HG03457 (cell line): ENCODE measurements at regions not wholly inside any gene's neighbourhood (a gene's known extent, or its start where the extent isn't known, plus 50 kb on each side); places are given as distances from the start of the nearest gene placed in this dataset.

Experiments used
- ATAC-seq: cut with Tn5 transposase; IDR thresholded peaks from one replicate; pipeline ENCODE4 v1.9.1; 2021; ENCODE audit warnings: moderate number of reproducible peaks; ENCODE audit not compliant: unreplicated experiment

- ATAC-seq = no peak
Observed at GRCh38 chr6:140867336-140867735, 1265.4 kb upstream of the GJE1 start.

- ATAC-seq = no peak
Observed at GRCh38 chr6:140858381-140858971, 1274.2 kb upstream of the GJE1 start.

- no peak for ATAC-seq
Observed at GRCh38 chr6:140857739-140858380, 1274.9 kb upstream of the GJE1 start.

- no peak for ATAC-seq
Observed at GRCh38 chr6:140855520-140855919, 1277.2 kb upstream of the GJE1 start.

GRCh38 chr6:140854318-140854717 is 1278.4 kb upstream of the GJE1 start:
- ATAC-seq = no peak

GRCh38 chr6:140850438-140850837 is 1282.3 kb upstream of the GJE1 start:
- ATAC-seq = no peak

GRCh38 chr6:140849456-140849855 is 1283.3 kb upstream of the GJE1 start:
- ATAC-seq = no peak

GRCh38 chr6:140847262-140847645 is 1285.5 kb upstream of the GJE1 start:
- ATAC-seq = no peak

GRCh38 chr6:140846503-140847261 is 1286.0 kb upstream of the GJE1 start:
- ATAC-seq = no peak

GRCh38 chr6:140845701-140846100 is 1287.0 kb upstream of the GJE1 start:
- no peak for ATAC-seq

GRCh38 chr6:140844167-140844566 is 1288.6 kb upstream of the GJE1 start:
- ATAC-seq = no peak

- ATAC-seq = no peak
Observed at GRCh38 chr6:140833408-140833807, 1299.3 kb upstream of the GJE1 start.

- ATAC-seq = no peak
Observed at GRCh38 chr6:140830666-140831065, 1302.1 kb upstream of the GJE1 start.

- ATAC-seq = no peak
Observed at GRCh38 chr6:140828856-140829255, 1303.9 kb upstream of the GJE1 start.

- ATAC-seq = no peak
Observed at GRCh38 chr6:140827593-140827992, 1305.1 kb upstream of the GJE1 start.

- ATAC-seq = no peak
Observed at GRCh38 chr6:140825731-140826130, 1307.0 kb upstream of the GJE1 start.

GRCh38 chr6:140824595-140824994 is 1308.1 kb upstream of the GJE1 start:
- no peak for ATAC-seq

GRCh38 chr6:140821196-140821595 is 1311.5 kb upstream of the GJE1 start:
- ATAC-seq = no peak

GRCh38 chr6:140817176-140817575 is 1315.5 kb upstream of the GJE1 start:
- ATAC-seq = no peak

GRCh38 chr6:140816681-140817080 is 1316.0 kb upstream of the GJE1 start:
- ATAC-seq = no peak

- ATAC-seq = no peak
Observed at GRCh38 chr6:140812636-140813035, 1320.1 kb upstream of the GJE1 start.

GRCh38 chr6:140811642-140812041 is 1321.1 kb upstream of the GJE1 start:
- ATAC-seq = no peak
